Neural crest cell (in vitro differentiated cells): ENCODE measurements at regions not wholly inside any gene's neighbourhood (a gene's known extent, or its start where the extent isn't known, plus 50 kb on each side); places are given as distances from the start of the nearest gene placed in this dataset.

ENCODE experiments used
- DNase-seq: peaks from one replicate; pipeline ENCODE4 v3.0.0; 2021; ENCODE audit warnings: low read depth, mixed read lengths, low spot score
- H3K27ac Mint-ChIP-seq: one replicate; pipeline ENCODE4 v1.8.0; 2021; ENCODE audit warnings: mild to moderate bottlenecking, mixed read lengths; ENCODE audit not compliant: unreplicated experiment
- H3K27me3 Mint-ChIP-seq: 2 replicates; pipeline ENCODE4 v1.8.0; 2021; ENCODE audit warnings: low read depth, mild to moderate bottlenecking, mixed read lengths
- H3K36me3 Mint-ChIP-seq: 2 replicates; pipeline ENCODE4 v1.8.0; 2021; ENCODE audit warnings: low read depth, mild to moderate bottlenecking, mixed read lengths
- H3K4me1 Mint-ChIP-seq: 2 replicates; pipeline ENCODE4 v1.8.0; 2021; ENCODE audit warnings: mixed read lengths
- H3K4me3 Mint-ChIP-seq: one replicate; pipeline ENCODE4 v1.8.0; 2021; ENCODE audit warnings: mild to moderate bottlenecking, mixed read lengths
- H3K9me3 Mint-ChIP-seq: 2 replicates; pipeline ENCODE4 v1.8.0; 2021; ENCODE audit warnings: mixed read lengths
- TF ChIP-seq, protein P1 (sequence below): fragments of 200-600 bp; sonication (generic); conservative IDR thresholded peaks from 2 replicates; pipeline ENCODE4 v1.5.0; 2021; ENCODE audit warnings: antibody characterized with exemption, mild to moderate bottlenecking

DNA sequence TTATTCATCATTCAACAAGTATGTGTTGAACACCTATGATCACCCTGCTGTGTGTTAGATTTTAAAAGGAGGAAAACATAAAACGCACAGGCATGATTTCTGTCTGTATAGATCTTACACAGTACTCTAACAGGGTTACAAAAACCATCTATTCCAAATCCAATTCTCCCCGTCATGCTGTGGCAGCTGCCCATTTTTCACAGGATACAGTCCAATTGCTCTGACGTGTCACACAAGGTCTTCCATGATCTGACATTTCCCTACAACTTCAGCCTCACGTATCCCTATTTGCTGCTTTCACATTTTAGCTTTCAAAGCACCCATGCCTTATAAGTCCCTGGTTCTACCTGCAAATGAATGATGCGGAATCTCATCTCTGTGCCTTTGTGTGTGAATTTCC lies 67.0 kb upstream of the CNTNAP4 start:
- TF ChIP-seq, protein P1, sequence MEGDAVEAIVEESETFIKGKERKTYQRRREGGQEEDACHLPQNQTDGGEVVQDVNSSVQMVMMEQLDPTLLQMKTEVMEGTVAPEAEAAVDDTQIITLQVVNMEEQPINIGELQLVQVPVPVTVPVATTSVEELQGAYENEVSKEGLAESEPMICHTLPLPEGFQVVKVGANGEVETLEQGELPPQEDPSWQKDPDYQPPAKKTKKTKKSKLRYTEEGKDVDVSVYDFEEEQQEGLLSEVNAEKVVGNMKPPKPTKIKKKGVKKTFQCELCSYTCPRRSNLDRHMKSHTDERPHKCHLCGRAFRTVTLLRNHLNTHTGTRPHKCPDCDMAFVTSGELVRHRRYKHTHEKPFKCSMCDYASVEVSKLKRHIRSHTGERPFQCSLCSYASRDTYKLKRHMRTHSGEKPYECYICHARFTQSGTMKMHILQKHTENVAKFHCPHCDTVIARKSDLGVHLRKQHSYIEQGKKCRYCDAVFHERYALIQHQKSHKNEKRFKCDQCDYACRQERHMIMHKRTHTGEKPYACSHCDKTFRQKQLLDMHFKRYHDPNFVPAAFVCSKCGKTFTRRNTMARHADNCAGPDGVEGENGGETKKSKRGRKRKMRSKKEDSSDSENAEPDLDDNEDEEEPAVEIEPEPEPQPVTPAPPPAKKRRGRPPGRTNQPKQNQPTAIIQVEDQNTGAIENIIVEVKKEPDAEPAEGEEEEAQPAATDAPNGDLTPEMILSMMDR, result no peak
- H3K36me3 Mint-ChIP-seq, result peaks cover 4% of the 10 kb centered on the region
- no peaks in the 10 kb centered on the region for H3K27me3 Mint-ChIP-seq
- peaks cover 8% of the 10 kb centered on the region for H3K9me3 Mint-ChIP-seq
- no peaks in the 10 kb centered on the region for H3K4me1 Mint-ChIP-seq
- no peak overlapping the region for H3K4me3 Mint-ChIP-seq
- no peak for DNase-seq
- H3K27ac Mint-ChIP-seq, result no peak overlapping the region

DNA sequence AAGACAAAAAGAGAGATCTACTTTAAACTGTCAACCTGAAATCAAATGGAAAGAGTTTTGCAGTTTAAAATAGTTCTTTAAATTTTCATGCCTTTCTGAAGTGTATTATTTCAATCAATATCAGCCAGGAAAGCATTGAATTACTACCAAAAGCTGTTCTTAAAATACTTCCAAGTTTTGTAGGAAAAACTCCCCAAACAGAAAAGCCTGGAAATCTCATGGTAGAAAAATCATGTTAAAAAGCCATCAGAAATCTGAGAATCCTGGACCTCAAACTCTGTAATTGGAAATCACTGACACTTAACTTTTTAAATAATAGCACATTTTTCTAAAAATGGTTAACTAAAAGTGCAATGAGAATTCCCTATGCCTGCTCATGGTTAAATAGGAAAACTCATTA lies 63.3 kb upstream of the CNTNAP4 start:
- Mint-ChIP-seq H3K9me3 (peaks cover 8% of the 10 kb centered on the region), H3K36me3 (peaks cover 4% of the 10 kb centered on the region), H3K27ac (no peak overlapping the region), H3K4me3 (no peak overlapping the region), H3K27me3 (no peaks in the 10 kb centered on the region), H3K4me1 (no peaks in the 10 kb centered on the region)
- no peak for DNase-seq
- TF ChIP-seq, protein P1, result no peak

DNA sequence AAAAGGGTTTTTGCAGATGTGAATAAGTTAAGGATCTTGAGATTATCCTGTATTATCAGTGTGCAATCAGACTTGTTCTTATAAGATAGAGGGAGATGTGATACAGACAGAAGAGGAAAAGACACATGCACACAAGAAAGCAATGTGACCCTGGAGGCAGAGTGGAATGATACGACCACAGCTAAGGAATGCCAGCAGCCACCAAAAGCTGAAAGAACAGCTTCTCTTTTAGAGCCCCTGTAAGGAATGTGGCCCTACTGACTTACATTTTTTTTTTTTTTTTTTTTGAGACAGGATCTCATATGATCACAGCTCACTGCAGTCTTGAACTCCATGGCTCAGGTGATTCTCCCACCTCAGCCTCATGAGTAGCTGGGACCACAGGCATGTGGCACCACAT lies 62.3 kb upstream of the CNTNAP4 start:
- no peaks in the 10 kb centered on the region for H3K27me3 Mint-ChIP-seq
- no peak overlapping the region for H3K4me3 Mint-ChIP-seq
- peaks cover 8% of the 10 kb centered on the region for H3K9me3 Mint-ChIP-seq
- no peaks in the 10 kb centered on the region for H3K4me1 Mint-ChIP-seq
- H3K27ac Mint-ChIP-seq, result no peak overlapping the region
- DNase-seq, result no peak
- peaks cover 4% of the 10 kb centered on the region for H3K36me3 Mint-ChIP-seq
- TF ChIP-seq, protein P1, result no peak

- Mint-ChIP-seq H3K36me3 (no peaks in the 10 kb centered on the region), H3K27ac (no peak overlapping the region), H3K4me3 (no peak overlapping the region), H3K4me1 (peaks cover 14% of the 10 kb centered on the region), H3K27me3 (no peaks in the 10 kb centered on the region), H3K9me3 (no peaks in the 10 kb centered on the region)
- no peak for DNase-seq
- TF ChIP-seq, protein P1, result no peak
Measured at GRCh38 chr16:76222087-76222486, 55.1 kb upstream of the CNTNAP4 start.

DNA sequence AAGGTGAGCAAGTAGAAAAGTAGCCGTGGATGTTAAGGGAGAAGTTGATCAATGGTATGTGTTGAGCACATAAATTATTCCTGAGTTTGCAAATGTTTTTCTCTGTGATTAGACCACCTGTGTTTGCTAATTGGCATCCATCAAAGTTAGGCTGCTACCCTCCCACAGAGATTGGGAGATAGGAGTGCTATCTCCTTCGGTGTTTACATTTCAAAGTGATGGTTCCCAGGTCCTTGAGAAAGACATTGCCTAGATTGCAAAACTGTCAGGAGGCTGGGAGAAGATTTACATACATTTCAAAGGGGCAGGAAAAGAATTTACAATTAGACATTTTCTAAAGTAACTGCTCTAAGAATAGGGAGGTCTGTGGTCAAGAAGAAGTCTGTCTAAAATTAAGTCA lies 54.3 kb upstream of the CNTNAP4 start:
- TF ChIP-seq, protein P1, result no peak
- H3K27ac Mint-ChIP-seq, result no peak overlapping the region
- no peaks in the 10 kb centered on the region for H3K9me3 Mint-ChIP-seq
- no peaks in the 10 kb centered on the region for H3K27me3 Mint-ChIP-seq
- no peaks in the 10 kb centered on the region for H3K36me3 Mint-ChIP-seq
- DNase-seq, result no peak
- H3K4me1 Mint-ChIP-seq, result peaks cover 14% of the 10 kb centered on the region
- H3K4me3 Mint-ChIP-seq, result no peak overlapping the region

- H3K4me1 Mint-ChIP-seq, result peaks cover 14% of the 10 kb centered on the region
- DNase-seq, result no peak
- H3K27me3 Mint-ChIP-seq, result no peaks in the 10 kb centered on the region
Measured at GRCh38 chr16:76226011-76226410, 51.2 kb upstream of the CNTNAP4 start.

More at GRCh38 chr16:76226011-76226410, 51.2 kb upstream of the CNTNAP4 start:
- Mint-ChIP-seq H3K27ac (no peak overlapping the region), H3K9me3 (peaks cover 10% of the 10 kb centered on the region), H3K4me3 (no peak overlapping the region), H3K36me3 (no peaks in the 10 kb centered on the region)
- TF ChIP-seq, protein P1, result no peak
